BLaER1 treated with 17β-estradiol and CSF1 and Interleukin-3, amounts not matched to agents 10 nM and 100 nM (cell line): ENCODE measurements at regions not wholly inside any gene's neighbourhood (a gene's known extent, or its start where the extent isn't known, plus 50 kb on each side); places are given as distances from the start of the nearest gene placed in this dataset.

ENCODE experiments used
- H3K27ac ChIP-seq, 11 experiments: shearing (Covaris generic); formaldehyde crosslinking; 2 replicates each; pipeline ENCODE4 v1.8.1; 2022
- H3K27me3 ChIP-seq, 11 experiments: shearing (Covaris generic); formaldehyde crosslinking; 2 replicates each; pipeline ENCODE4 v1.8.1; 2022
- H3K36me3 ChIP-seq, 11 experiments: shearing (Covaris generic); formaldehyde crosslinking; 2 replicates each; pipeline ENCODE4 v1.8.1; 2022
- H3K4me1 ChIP-seq, 10 experiments: shearing (Covaris generic); formaldehyde crosslinking; 2 replicates each; pipeline ENCODE4 v1.8.1; 2022
- H3K4me2 ChIP-seq, 11 experiments: shearing (Covaris generic); formaldehyde crosslinking; 2 replicates each; pipeline ENCODE4 v1.8.1; 2022
- H3K4me3 ChIP-seq, 10 experiments: shearing (Covaris generic); formaldehyde crosslinking; 2 replicates each; pipeline ENCODE4 v1.8.1; 2022
- H3K9ac ChIP-seq, 11 experiments: shearing (Covaris generic); formaldehyde crosslinking; 2 replicates each; pipeline ENCODE4 v1.8.1; 2022
- H3K9me3 ChIP-seq, 11 experiments: shearing (Covaris generic); formaldehyde crosslinking; replicated peaks in 1 of 11; 2 replicates each; pipeline ENCODE4 v1.8.1; 2022
- H4K20me1 ChIP-seq, 11 experiments: shearing (Covaris generic); formaldehyde crosslinking; 2 replicates each; pipeline ENCODE4 v1.8.1; 2022
- Cebpa-rat ChIP-seq, 11 experiments: shearing (Covaris generic); IDR thresholded peaks; 2 replicates each; pipeline ENCODE4 v1.8.1; 2022

DNA sequence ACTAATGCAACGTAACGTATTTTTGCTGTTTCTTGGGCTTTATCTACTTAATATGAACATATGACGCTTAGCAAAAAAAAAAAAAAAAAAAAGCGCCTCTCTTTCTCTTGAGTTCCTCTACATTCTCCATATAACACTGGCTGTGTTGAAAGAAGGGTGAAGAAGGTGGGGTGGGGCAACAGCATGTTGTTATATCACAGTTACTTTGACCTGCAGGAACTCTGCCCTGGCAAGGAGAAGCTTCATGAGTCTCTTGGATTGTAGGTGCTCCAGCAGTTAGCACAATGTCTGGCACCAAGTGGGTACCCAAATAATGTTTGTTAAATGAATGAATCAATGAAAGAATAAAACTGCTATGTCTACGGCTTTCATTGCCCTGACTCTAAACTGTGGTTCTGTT, 162.6 kb downstream of the ATG4C start:
- Histone ChIP-seq H3K9ac (no peak overlapping the region), H3K27ac (no peak overlapping the region), H3K9me3 (no peaks in the 10 kb centered on the region), H3K36me3 (no peaks in the 10 kb centered on the region), H3K4me1 (no peaks in the 10 kb centered on the region), H3K4me3 (no peak overlapping the region), H4K20me1 (no peaks in the 10 kb centered on the region), H3K4me2 (no peak overlapping the region), H3K27me3 (no peaks in the 10 kb centered on the region)
- TF ChIP-seq Cebpa-rat (IDR thresholded peaks at IDR 0.05): no peak

DNA sequence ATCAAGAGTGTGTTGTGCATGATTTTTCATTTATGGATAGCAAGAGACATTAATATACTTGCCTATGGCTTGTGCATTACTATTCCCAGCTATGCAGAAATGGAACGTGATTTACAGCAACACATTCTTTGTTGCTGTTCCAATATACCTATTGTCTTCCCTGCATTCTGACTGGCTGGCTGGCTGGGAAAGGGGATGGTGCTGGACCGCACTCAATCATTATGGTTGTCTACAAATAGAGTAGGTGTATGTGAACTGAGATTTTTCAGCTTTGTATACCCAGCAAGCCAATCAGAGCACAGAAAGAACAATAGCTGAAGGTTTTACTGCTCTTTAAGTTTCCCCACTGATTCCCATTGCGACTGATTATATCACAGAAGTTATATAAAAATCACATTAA, 167.5 kb downstream of the ATG4C start:
- Histone ChIP-seq H3K36me3 (no peaks in the 10 kb centered on the region), H3K4me3 (no peak overlapping the region), H3K27me3 (no peaks in the 10 kb centered on the region), H3K9ac (no peak overlapping the region), H3K4me1 (no peaks in the 10 kb centered on the region), H3K27ac (no peak overlapping the region), H3K9me3 (no peaks in the 10 kb centered on the region), H4K20me1 (no peaks in the 10 kb centered on the region), H3K4me2 (no peak overlapping the region)
- TF ChIP-seq Cebpa-rat (IDR thresholded peaks at IDR 0.05): no peak

DNA sequence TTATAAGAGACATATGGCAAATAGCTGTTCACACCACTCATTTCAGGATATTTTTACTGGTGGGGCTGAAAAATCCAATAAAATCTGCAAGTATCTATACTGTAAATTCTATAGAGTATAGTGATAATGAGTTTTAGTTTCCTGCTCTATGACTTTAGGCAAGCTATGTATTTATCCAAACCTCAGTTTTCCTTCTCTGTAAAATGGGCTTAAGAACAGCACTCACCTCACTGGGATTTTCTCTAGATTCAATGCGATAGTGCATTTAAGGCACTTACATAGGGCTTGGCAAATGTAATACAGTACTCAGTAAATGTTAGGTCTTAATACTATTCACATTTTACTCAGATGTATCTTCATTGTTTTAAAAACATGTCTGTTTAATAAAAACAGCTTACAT, 168.7 kb downstream of the ATG4C start:
- no peaks in the 10 kb centered on the region for H3K9me3 ChIP-seq
- no peaks in the 10 kb centered on the region for H4K20me1 ChIP-seq
- no peaks in the 10 kb centered on the region for H3K27me3 ChIP-seq
- no peaks in the 10 kb centered on the region for H3K4me1 ChIP-seq
- no peaks in the 10 kb centered on the region for H3K36me3 ChIP-seq
- H3K4me2 ChIP-seq: no peak overlapping the region
- no peak overlapping the region for H3K9ac ChIP-seq
- no peak overlapping the region for H3K27ac ChIP-seq
- TF ChIP-seq Cebpa-rat (IDR thresholded peaks at IDR 0.05): no peak
- no peak overlapping the region for H3K4me3 ChIP-seq

DNA sequence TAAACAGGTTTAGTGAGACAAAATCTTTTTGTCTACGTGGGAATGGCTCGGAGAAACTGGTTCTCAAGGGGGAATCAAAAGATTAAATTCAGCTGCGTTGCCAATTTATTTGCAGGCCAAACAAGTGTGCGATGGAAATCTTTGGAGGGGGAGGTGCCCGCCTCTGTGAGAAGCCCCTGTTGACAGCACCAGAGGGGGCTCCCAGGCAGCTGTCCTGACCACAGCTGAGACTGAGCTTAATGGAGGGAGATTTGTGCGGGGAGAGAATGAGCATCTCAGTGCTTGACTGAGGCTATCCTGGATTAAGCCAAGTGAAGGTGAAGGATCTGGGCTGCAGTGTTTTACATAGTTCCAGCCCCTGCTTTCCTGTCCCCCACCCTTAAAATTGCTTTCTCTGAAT, 169.7 kb downstream of the ATG4C start:
- Histone ChIP-seq H3K9me3 (no peaks in the 10 kb centered on the region), H3K4me2 (no peak overlapping the region), H3K9ac (no peak overlapping the region), H4K20me1 (no peaks in the 10 kb centered on the region), H3K27me3 (no peaks in the 10 kb centered on the region), H3K4me1 (no peaks in the 10 kb centered on the region), H3K4me3 (no peak overlapping the region), H3K36me3 (no peaks in the 10 kb centered on the region), H3K27ac (no peak overlapping the region)
- TF ChIP-seq Cebpa-rat (IDR thresholded peaks at IDR 0.05): no peak

DNA sequence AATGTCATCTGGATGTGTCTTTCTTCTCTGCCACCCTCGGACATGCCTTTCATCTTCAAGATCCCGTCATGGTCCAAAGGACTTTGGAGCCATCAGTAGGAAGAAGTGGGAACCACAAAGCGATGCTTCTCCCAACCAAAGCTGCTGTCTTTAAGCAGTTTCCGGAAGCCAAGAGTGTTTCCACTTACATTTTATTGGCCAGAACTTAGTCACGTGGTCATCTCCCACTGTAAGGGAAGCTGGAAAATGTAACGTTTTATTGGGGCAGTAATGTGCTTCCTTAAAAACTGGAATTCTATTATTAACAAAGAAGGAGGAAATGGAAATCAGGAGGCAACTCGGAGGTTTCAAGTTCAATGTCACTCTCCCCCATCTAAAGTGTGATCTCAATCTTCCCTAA, 170.8 kb downstream of the ATG4C start:
- no peaks in the 10 kb centered on the region for H3K9me3 ChIP-seq
- no peak for TF ChIP-seq Cebpa-rat (IDR thresholded peaks at IDR 0.05)
- no peak overlapping the region for H3K9ac ChIP-seq
- no peak overlapping the region for H3K4me3 ChIP-seq
- H3K27me3 ChIP-seq: no peaks in the 10 kb centered on the region
- no peak overlapping the region for H3K27ac ChIP-seq
- no peaks in the 10 kb centered on the region for H3K4me1 ChIP-seq
- no peaks in the 10 kb centered on the region for H3K36me3 ChIP-seq
- H3K4me2 ChIP-seq: no peak overlapping the region
- H4K20me1 ChIP-seq: no peaks in the 10 kb centered on the region

DNA sequence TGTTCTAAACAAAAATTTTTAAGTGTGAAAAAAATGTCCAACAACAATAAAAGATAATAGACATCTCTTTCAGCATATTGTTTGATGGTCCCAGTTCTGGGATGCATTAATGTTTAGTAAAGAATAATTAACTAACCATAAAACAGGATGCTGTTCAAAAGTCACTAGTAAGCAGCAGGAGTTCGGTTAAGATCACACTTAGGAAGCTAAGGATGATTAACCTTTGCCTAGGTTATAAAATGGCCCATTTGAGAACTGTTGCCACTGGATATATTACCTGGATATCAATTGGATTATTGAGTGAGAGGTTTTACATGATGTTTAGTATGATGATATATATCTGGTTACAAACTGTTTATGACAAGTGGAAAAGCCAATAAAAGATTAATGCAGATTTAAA, 171.7 kb downstream of the ATG4C start:
- Histone ChIP-seq H3K9me3 (no peaks in the 10 kb centered on the region), H3K27me3 (no peaks in the 10 kb centered on the region), H3K4me2 (no peak overlapping the region), H3K4me3 (no peak overlapping the region), H4K20me1 (no peaks in the 10 kb centered on the region), H3K36me3 (no peaks in the 10 kb centered on the region), H3K4me1 (no peaks in the 10 kb centered on the region), H3K27ac (no peak overlapping the region), H3K9ac (no peak overlapping the region)
- no peak for TF ChIP-seq Cebpa-rat (IDR thresholded peaks at IDR 0.05)

DNA sequence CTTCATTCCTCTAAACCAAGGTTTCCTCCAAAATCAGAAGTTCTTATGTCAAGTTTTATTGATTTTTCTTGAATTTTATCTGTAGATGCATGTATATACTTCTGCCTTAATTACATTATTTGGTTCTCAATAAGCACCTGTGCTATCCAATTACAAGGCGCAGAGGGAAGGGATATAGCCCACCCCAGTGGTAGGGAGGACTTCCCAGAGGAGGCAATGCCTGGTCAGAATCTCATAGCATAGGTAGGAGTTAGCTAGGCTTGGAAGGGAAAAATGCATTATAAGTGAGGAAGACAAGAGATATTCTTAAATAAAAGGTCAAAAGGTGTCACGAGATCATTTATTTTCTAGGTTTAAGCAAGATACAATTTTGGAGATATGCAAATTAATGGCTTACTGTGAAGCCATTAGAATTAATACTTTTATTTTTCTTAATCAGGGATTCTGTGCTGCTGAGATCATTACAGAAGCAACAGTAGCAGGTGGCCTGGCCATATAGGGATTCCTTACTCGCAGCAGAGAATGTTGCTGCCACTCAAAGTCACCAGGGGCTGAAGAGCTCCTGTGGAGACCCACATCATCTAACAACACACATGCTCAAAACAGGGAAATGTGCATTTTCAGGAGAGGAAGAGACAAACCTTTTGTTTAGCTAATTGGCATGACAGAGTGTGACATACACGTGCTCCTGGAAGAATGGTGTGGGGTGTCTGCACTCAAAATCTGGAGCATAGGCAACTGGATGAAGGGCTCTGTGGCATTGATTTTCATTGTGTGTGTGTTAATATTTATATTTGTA, 178.3 kb downstream of the ATG4C start:
- Histone ChIP-seq H3K4me3 (no peak overlapping the region), H3K9me3 (no peaks in the 10 kb centered on the region), H3K9ac (no peak overlapping the region), H3K4me2 (no peak overlapping the region), H3K36me3 (no peaks in the 10 kb centered on the region), H3K27ac (no peak overlapping the region), H4K20me1 (no peaks in the 10 kb centered on the region), H3K27me3 (no peaks in the 10 kb centered on the region), H3K4me1 (0 out of 20 replicates have a peak, but pooled peaks cover 0 to 7% (median 0%) of the 10 kb centered on the region in 10 experiments)
- no peak for TF ChIP-seq Cebpa-rat (IDR thresholded peaks at IDR 0.05)

DNA sequence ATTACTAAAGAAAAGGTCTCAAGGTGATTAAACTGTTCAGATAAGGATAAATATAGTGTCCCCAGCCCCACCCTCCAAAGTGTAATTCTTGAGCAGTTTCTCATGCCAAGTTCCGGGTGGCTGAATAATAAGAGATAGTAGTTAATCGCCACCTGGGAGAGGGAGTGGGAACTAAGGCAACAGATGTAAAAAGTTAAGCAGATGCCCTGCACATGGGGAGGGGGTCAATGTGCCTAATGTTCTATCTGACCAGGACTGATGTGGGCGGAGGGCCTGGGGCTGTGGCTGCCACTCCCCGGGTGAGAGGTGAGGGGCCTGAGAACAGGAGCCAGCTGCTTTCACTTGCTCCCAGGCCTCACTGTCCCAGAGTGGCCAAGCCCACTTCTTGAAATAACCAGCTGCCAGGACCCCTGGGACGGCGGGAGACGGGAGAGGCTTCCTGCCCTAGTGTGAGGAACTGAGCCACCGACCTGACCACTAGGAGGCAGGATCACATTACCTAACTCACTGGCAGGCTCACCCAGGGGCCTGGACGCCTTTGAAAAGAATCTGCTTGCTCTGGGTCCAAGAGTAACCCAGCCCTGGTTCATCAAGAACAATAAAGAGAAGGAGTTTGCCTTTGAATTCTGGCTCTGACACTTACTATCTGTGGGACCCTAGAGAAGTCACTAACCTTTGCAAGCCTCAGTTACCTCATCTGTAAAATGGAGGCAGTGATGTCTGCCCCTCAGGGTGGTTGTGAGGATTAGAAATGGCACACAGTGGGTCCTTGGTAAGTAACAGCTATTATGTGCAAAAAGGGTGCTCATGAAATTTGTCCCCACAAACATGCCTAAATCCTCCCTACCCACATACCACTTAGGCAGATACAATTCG, 179.2 kb downstream of the ATG4C start:
- TF ChIP-seq Cebpa-rat (IDR thresholded peaks at IDR 0.05): no peak
- 0 out of 20 replicates have a peak, but pooled peaks cover 0 to 7% (median 0%) of the 10 kb centered on the region in 10 experiments for H3K4me1 ChIP-seq

DNA sequence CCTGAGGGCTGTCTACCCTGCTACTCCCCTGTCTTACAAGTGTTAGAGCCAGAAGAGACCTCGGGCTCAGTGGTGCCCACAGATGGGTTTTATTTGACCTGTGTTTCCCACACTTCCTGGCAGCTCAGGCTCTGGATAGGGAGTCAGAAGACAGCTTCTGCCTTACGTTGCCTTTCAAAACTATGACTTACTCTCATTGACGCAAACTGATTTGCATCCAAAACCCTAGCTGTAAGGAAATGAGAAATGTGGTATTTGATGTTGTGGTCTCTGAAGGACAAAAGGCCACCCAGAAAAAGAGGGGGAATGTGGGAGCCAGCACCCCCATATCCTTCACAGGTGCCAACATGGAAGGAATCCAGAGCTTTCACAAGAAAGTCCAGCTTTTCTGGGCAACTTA, 180.2 kb downstream of the ATG4C start:
- Histone ChIP-seq H3K4me3 (no peak overlapping the region), H3K36me3 (no peaks in the 10 kb centered on the region), H3K27me3 (no peaks in the 10 kb centered on the region), H3K27ac (no peak overlapping the region), H3K4me2 (no peak overlapping the region), H3K4me1 (0 out of 20 replicates have a peak, but pooled peaks cover 0 to 7% (median 0%) of the 10 kb centered on the region in 10 experiments), H3K9me3 (no peaks in the 10 kb centered on the region), H4K20me1 (no peaks in the 10 kb centered on the region), H3K9ac (no peak overlapping the region)
- TF ChIP-seq Cebpa-rat (IDR thresholded peaks at IDR 0.05): no peak

More for the DNA sequence above, 179.2 kb downstream of the ATG4C start:
- Histone ChIP-seq H3K4me3 (no peak overlapping the region), H3K27me3 (no peaks in the 10 kb centered on the region), H4K20me1 (no peaks in the 10 kb centered on the region), H3K27ac (no peak overlapping the region), H3K9me3 (no peaks in the 10 kb centered on the region), H3K4me2 (0 out of 22 replicates have a peak overlapping the region, but pooled peaks of 1 of the 11 experiments have one; percentile 12), H3K36me3 (no peaks in the 10 kb centered on the region), H3K9ac (no peak overlapping the region)
